AG04450 (cell line): ENCODE measurements at regions not wholly inside any gene's neighbourhood (a gene's known extent, or its start where the extent isn't known, plus 50 kb on each side); places are given as distances from the start of the nearest gene placed in this dataset.

ENCODE experiments used
- CTCF ChIA-PET: fragments of 300-600, 350-600 bp; formaldehyde crosslinking; extraction: SDS; loops from one replicate; lab custom pipeline; 2022; ENCODE audit warnings: antibody characterized with exemption, inconsistent platforms; lab: Charles Lee
- POLR2A ChIA-PET: fragments of 350-600 bp; formaldehyde crosslinking; extraction: SDS; loops from one replicate; lab custom pipeline; 2021; ENCODE audit warnings: antibody characterized with exemption, inconsistent platforms; lab: Yijun Ruan, JAX
- DNase-seq: peaks from one replicate; pipeline ENCODE4 v3.0.0-alpha.2; 2011; ENCODE audit warnings: low read depth, low spot score
- H3K27ac ChIP-seq: one replicate; pipeline ENCODE4 v1.5.1; 2012; ENCODE audit warnings: low read depth, low read length, control low read depth
- H3K27me3 ChIP-seq: one replicate; pipeline ENCODE4 v1.6.0; 2012; ENCODE audit warnings: low read length; ENCODE audit not compliant: control insufficient read depth, insufficient read depth
- H3K4me3 ChIP-seq: 2 replicates; pipeline ENCODE4 v1.5.1; 2011; ENCODE audit warnings: mild to moderate bottlenecking, low read depth, low read length, control low read depth
- H3K9me3 ChIP-seq: 2 replicates; pipeline ENCODE4 v1.5.1; 2012; ENCODE audit warnings: low read length; ENCODE audit not compliant: control insufficient read depth, insufficient read depth
- TF ChIP-seq, protein P1 (sequence below): IDR thresholded peaks from 2 replicates; pipeline ENCODE4 v1.5.1; 2011; ENCODE audit warnings: low read depth, low read length, control low read depth, inconsistent platforms

DNA sequence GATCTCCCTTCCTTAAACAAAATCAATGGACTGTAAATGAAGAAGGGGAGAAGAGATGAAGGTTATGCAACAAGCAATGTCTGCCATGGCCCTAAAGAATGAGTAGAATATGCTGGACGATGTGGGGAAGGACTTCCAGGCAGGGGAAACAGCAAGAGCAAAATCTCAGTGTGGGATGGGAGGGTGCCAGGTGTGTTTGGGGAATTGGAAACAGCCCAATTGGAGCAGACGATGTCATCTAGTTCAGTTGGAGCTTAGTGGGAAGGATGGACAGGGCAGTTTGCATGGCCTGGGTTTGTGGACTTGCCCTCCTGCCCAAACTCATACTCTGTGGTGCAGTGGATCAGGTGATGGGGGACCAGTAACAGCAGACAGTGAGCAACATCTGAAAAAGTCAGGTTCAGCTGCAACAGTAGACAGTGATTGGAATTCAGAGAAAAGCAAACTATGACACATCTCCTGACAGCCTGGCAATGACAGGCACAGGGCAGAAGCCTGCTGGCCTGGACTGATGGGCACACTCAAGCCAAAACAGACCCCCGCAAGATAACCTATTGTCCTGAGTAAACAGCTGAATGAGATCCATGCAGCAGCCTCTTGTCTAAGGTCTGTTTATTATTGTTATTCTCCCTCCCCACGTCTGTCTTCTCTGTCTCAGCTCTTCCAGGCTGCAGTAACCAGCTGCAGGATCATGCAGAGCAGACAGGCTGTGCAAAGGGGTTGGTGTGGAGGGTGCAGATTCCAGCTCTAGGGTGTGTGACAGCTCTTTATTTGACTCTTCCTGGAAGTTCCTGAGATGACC lies 50.5 kb upstream of the PRELP start:
- H3K4me3 ChIP-seq: no peak overlapping the region
- POLR2A ChIA-PET: interaction anchor here (0.8 to 2.3 kb wide), 6 partner anchors 15 to 66 kb away, joined by 3 to 24 read pairs (median 6); no protein-coding TSS in a partner anchor
- TF ChIP-seq, protein P1, sequence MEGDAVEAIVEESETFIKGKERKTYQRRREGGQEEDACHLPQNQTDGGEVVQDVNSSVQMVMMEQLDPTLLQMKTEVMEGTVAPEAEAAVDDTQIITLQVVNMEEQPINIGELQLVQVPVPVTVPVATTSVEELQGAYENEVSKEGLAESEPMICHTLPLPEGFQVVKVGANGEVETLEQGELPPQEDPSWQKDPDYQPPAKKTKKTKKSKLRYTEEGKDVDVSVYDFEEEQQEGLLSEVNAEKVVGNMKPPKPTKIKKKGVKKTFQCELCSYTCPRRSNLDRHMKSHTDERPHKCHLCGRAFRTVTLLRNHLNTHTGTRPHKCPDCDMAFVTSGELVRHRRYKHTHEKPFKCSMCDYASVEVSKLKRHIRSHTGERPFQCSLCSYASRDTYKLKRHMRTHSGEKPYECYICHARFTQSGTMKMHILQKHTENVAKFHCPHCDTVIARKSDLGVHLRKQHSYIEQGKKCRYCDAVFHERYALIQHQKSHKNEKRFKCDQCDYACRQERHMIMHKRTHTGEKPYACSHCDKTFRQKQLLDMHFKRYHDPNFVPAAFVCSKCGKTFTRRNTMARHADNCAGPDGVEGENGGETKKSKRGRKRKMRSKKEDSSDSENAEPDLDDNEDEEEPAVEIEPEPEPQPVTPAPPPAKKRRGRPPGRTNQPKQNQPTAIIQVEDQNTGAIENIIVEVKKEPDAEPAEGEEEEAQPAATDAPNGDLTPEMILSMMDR: no peak
- peak; percentile 47 for DNase-seq
- peaks cover 52% of the 10 kb centered on the region for H3K27me3 ChIP-seq
- no peaks in the 10 kb centered on the region for H3K9me3 ChIP-seq
- H3K27ac ChIP-seq: peak overlapping the region; percentile 54
- CTCF ChIA-PET: interaction anchor here (1.5 to 1.8 kb wide), 3 partner anchors 15 to 84 kb away, joined by 5 to 12 read pairs (median 6); no protein-coding TSS in a partner anchor

DNA sequence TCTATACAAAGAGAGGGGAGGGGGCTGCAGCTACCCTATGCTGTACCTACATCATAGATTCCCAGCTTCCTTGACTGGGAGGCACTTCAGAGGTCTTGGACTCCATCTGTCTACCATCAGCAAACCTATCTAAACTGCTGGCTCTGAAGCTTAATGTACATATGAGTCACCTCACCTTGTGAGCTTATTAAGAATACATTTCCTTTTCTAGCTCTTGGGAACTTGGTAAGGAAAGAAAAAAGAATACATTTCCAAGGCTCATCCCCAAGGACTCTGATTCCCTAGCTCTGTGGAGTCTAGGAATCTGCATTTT lies 50.0 kb upstream of the PRELP start:
- POLR2A ChIA-PET: interaction anchor here (0.8 to 2.3 kb wide), 6 partner anchors 15 to 67 kb away, joined by 3 to 24 read pairs (median 6); no protein-coding TSS in a partner anchor
- peak; percentile 26 for DNase-seq
- H3K4me3 ChIP-seq: no peak overlapping the region
- CTCF ChIA-PET: interaction anchor here (0.7 to 1.8 kb wide), 4 partner anchors 15 to 87 kb away, joined by 3 to 12 read pairs (median 6); no protein-coding TSS in a partner anchor
- no peaks in the 10 kb centered on the region for H3K9me3 ChIP-seq
- peaks cover 54% of the 10 kb centered on the region for H3K27me3 ChIP-seq
- peak overlapping the region; percentile 68 for H3K27ac ChIP-seq
- TF ChIP-seq, protein P1: no peak
